IMR-90 (cell line): ENCODE measurements at regions not wholly inside any gene's neighbourhood (a gene's known extent, or its start where the extent isn't known, plus 50 kb on each side); places are given as distances from the start of the nearest gene placed in this dataset.

Experiments
- ATAC-seq: fragments of 200-7000 bp; cut with Tn5 transposase; 2 replicates; pipeline ENCODE4 v1.9.1; 2020; ENCODE audit warnings: low read depth, mild to moderate bottlenecking, moderate library complexity
- BruUV-seq: library from RNA; stranded (reverse); fragments of 400-500 nt; replicated peaks from 2 replicates; lab custom pipeline; 2021; lab: Mats Ljungman, UMichigan
- CTCF ChIA-PET: fragments of 300-600 bp; formaldehyde crosslinking; extraction: SDS; loops from one replicate; lab custom pipeline; 2021; ENCODE audit warnings: antibody characterized with exemption; lab: Yijun Ruan, JAX
- POLR2A ChIA-PET: fragments of 300-600 bp; sonication (Branson Sonifier 250); formaldehyde crosslinking; loops from one replicate; lab custom pipeline; 2022; ENCODE audit warnings: antibody characterized with exemption; ENCODE audit not compliant: unreplicated experiment; lab: Charles Lee
- DNase-seq: peaks from one replicate; pipeline ENCODE4 v3.0.0; 2013
- H2AFZ ChIP-seq: replicated peaks from 2 replicates; pipeline ENCODE3; 2013; ENCODE audit warnings: low read length, mild to moderate bottlenecking; ENCODE audit not compliant: poor library complexity
- H2AK5ac ChIP-seq: 2 replicates; pipeline ENCODE4 v1.6.1; 2013; ENCODE audit warnings: low read depth, low read length, inconsistent platforms
- H2AK9ac ChIP-seq: replicated peaks from 2 replicates; pipeline ENCODE3; 2013; ENCODE audit warnings: mild to moderate bottlenecking, low read depth, low read length, moderate library complexity; ENCODE audit not compliant: poor library complexity
- H2BK120ac ChIP-seq: 2 replicates; pipeline ENCODE4 v1.6.1; 2013; ENCODE audit warnings: low read depth, low read length, inconsistent platforms
- H2BK15ac ChIP-seq: 3 replicates; pipeline ENCODE4 v1.6.1; 2013; ENCODE audit warnings: low read depth, low read length, inconsistent platforms
- H2BK20ac ChIP-seq: 2 replicates; pipeline ENCODE4 v1.6.1; 2013; ENCODE audit warnings: low read depth, mild to moderate bottlenecking, inconsistent platforms, low read length, moderate library complexity
- H2BK5ac ChIP-seq: 2 replicates; pipeline ENCODE4 v1.6.1; 2013; ENCODE audit warnings: mild to moderate bottlenecking, low read depth, low read length, inconsistent platforms; ENCODE audit not compliant: poor library complexity, severe bottlenecking
- H3K14ac ChIP-seq: replicated peaks from 2 replicates; pipeline ENCODE4 v1.6.1; 2013; ENCODE audit warnings: low read depth, low read length, inconsistent platforms
- H3K18ac ChIP-seq: 2 replicates; pipeline ENCODE4 v1.6.1; 2013; ENCODE audit warnings: low read depth, low read length, control low read depth
- H3K23ac ChIP-seq: 2 replicates; pipeline ENCODE4 v1.6.1; 2013; ENCODE audit warnings: low read depth, low read length, inconsistent platforms
- H3K27ac ChIP-seq: 2 replicates; pipeline ENCODE4 v1.5.1; 2013; ENCODE audit warnings: mild to moderate bottlenecking, control low read depth, low read length; ENCODE audit not compliant: insufficient read depth
- H3K27me3 ChIP-seq: 2 replicates; pipeline ENCODE4 v1.6.1; 2013; ENCODE audit warnings: low read length; ENCODE audit not compliant: control insufficient read depth, insufficient read depth
- H3K36me3 ChIP-seq: 2 replicates; pipeline ENCODE4 v1.6.1; 2013; ENCODE audit warnings: low read length, mixed read lengths; ENCODE audit not compliant: control insufficient read depth, insufficient read depth
- H3K4ac ChIP-seq: 2 replicates; pipeline ENCODE4 v1.6.1; 2013; ENCODE audit warnings: low read depth, low read length, inconsistent platforms
- H3K4me1 ChIP-seq: 2 replicates; pipeline ENCODE4 v1.6.1; 2013; ENCODE audit warnings: low read length, mixed read lengths; ENCODE audit not compliant: control insufficient read depth, insufficient read depth
- H3K4me2 ChIP-seq: 2 replicates; pipeline ENCODE4 v1.6.1; 2013; ENCODE audit warnings: low read depth, mild to moderate bottlenecking, control low read depth, low read length, moderate library complexity
- H3K4me3 ChIP-seq: 2 replicates; pipeline ENCODE4 v1.5.1; 2013; ENCODE audit warnings: low read depth, mild to moderate bottlenecking, control low read depth, low read length, moderate library complexity; ENCODE audit not compliant: insufficient read depth
- H3K56ac ChIP-seq: 2 replicates; pipeline ENCODE4 v1.6.1; 2013; ENCODE audit warnings: low read length, inconsistent platforms; ENCODE audit not compliant: insufficient read depth; ENCODE audit errors: extremely low read depth
- H3K79me1 ChIP-seq, 2 experiments: 2 replicates each; pipeline ENCODE4 v1.6.1; 2013; ENCODE audit warnings: low read length in 2 of 2, inconsistent platforms in 1 of 2, low read depth in 1 of 2
- H3K9ac ChIP-seq: 2 replicates; pipeline ENCODE4 v1.6.1; 2013; ENCODE audit warnings: low read depth, low read length, control low read depth
- H3K9me1 ChIP-seq: 2 replicates; pipeline ENCODE4 v1.6.1; 2013; ENCODE audit warnings: low read length, inconsistent platforms; ENCODE audit not compliant: insufficient read depth
- H3K9me3 ChIP-seq: 2 replicates; pipeline ENCODE4 v1.6.1; 2013; ENCODE audit warnings: low read length; ENCODE audit not compliant: control insufficient read depth, insufficient read depth
- H4K20me1 ChIP-seq: 2 replicates; pipeline ENCODE4 v1.6.1; 2013; ENCODE audit warnings: low read length, inconsistent platforms; ENCODE audit not compliant: insufficient read depth
- H4K5ac ChIP-seq: 2 replicates; pipeline ENCODE4 v1.6.1; 2013; ENCODE audit warnings: mild to moderate bottlenecking, low read depth, low read length, control low read depth
- H4K8ac ChIP-seq, 2 experiments: 2 replicates each; pipeline ENCODE4 v1.6.1; 2013; ENCODE audit warnings: low read depth in 2 of 2, low read length in 2 of 2, control low read depth in 1 of 2, inconsistent platforms in 1 of 2
- H4K91ac ChIP-seq: 2 replicates; pipeline ENCODE4 v1.6.1; 2013; ENCODE audit warnings: low read depth, low read length, inconsistent platforms; ENCODE audit not compliant: insufficient read depth
- BHLHE40 ChIP-seq: fragments of 150-350 bp; IDR thresholded peaks from 2 replicates; pipeline ENCODE4 v1.6.1; 2016; ENCODE audit warnings: mild to moderate bottlenecking, low read depth, low read length
- CHD1 ChIP-seq: IDR thresholded peaks from 2 replicates; pipeline ENCODE4 v1.6.1; 2012; ENCODE audit warnings: low read depth, low read length, improper control_type of control experiment
- ELK1 ChIP-seq: fragments of 150-350 bp; IDR thresholded peaks from 2 replicates; pipeline ENCODE4 v1.6.1; 2016; ENCODE audit warnings: low read depth, mild to moderate bottlenecking, low read length, moderate library complexity, borderline replicate concordance
- RFX5 ChIP-seq: IDR thresholded peaks from 2 replicates; pipeline ENCODE4 v1.8.0; 2012; ENCODE audit warnings: low read depth, mild to moderate bottlenecking, low read length, moderate library complexity
- WGBS, 2 experiments: methylation state at CpG; one replicate each; pipeline versions ENCODE4 v1.1.5 to v1.1.7; 2013; ENCODE audit warnings: missing lambda C conversion rate in 2 of 2; ENCODE audit not compliant: insufficient read length in 1 of 2; ENCODE audit errors: extremely low coverage in 2 of 2; 5-methylcytosine and 5-hydroxymethylcytosine counted together
- dilution Hi-C: fragments of 300-500 bp; cut with HindIII; formaldehyde crosslinking; loops from one replicate; pipeline ENCODE4 v1.14.3; 2018; ENCODE audit warnings: low sequenced_read_pairs; ENCODE audit not compliant: unreplicated experiment
- in situ Hi-C: fragments of 300-500 bp; cut with MboI; formaldehyde crosslinking; loops from 3 replicates; pipeline ENCODE4 v1.14.3; 2019; ENCODE audit warnings: low sequenced_read_pairs, inconsistent platforms, mixed read lengths
- intact Hi-C: fragments of 100-400 bp; cut with micrococcal nuclease; formaldehyde crosslinking; loops from 2 replicates; pipeline ENCODE4 v1.10.0; 2022

GRCh38 chr12:65690477-65690876, 133.8 kb upstream of the HMGA2 start:
- H3K18ac ChIP-seq, result no peak overlapping the region
- peaks cover 3% of the 10 kb centered on the region; the same call in 1 of the 2 replicates for H3K9me1 ChIP-seq
- no peak for ATAC-seq
- H3K4me2 ChIP-seq, result no peak overlapping the region
- no peaks in the 10 kb centered on the region for H3K27me3 ChIP-seq
- H3K4me3 ChIP-seq, result no peak overlapping the region
- no peak overlapping the region for H3K23ac ChIP-seq
- H2AK5ac ChIP-seq, result no peak overlapping the region
- WGBS, 2 experiments, result no CpG with 5 or more reads among the region's 1 CpG
- no peak overlapping the region for H3K14ac ChIP-seq
- no peak overlapping the region for H3K4ac ChIP-seq
- in situ Hi-C loops, result loop anchor here (25.0 kb wide), 1 partner anchor 378 kb away; no protein-coding TSS in a partner anchor
- no peak overlapping the region for H2AFZ ChIP-seq
- H4K5ac ChIP-seq, result no peak overlapping the region
- H3K79me1 ChIP-seq, result peaks cover 0 to 2% of the 10 kb centered on the region in 2 experiments; a peak in 1 of 4 replicates
- H2BK120ac ChIP-seq, result no peak overlapping the region
- H3K56ac ChIP-seq, result no peak overlapping the region
- no peak overlapping the region for H2BK20ac ChIP-seq
- ChIA-PET POLR2A (no interaction called here), CTCF (no interaction called here)
- BruUV-seq, result no TSS peak
- H4K20me1 ChIP-seq, result no peaks in the 10 kb centered on the region
- no peak overlapping the region for H3K27ac ChIP-seq
- no peak overlapping the region for H3K9ac ChIP-seq
- TF ChIP-seq RFX5 (no peak), BHLHE40 (no peak), ELK1 (no peak), CHD1 (no peak)
- no peak overlapping the region for H2AK9ac ChIP-seq
- dilution Hi-C loops, result no loop called here
- H4K91ac ChIP-seq, result no peak overlapping the region
- no peak for DNase-seq
- H2BK15ac ChIP-seq, result no peak overlapping the region
- H2BK5ac ChIP-seq, result no peak overlapping the region
- peaks cover 4% of the 10 kb centered on the region; the same call in 1 of the 2 replicates for H3K4me1 ChIP-seq
- no peak overlapping the region for H4K8ac ChIP-seq
- H3K36me3 ChIP-seq, result no peaks in the 10 kb centered on the region
- intact Hi-C loops, result no loop called here
- H3K9me3 ChIP-seq, result no peaks in the 10 kb centered on the region
